Glutamatergic neuron (in vitro differentiated cells): ENCODE measurements at regions not wholly inside any gene's neighbourhood (a gene's known extent, or its start where the extent isn't known, plus 50 kb on each side); places are given as distances from the start of the nearest gene placed in this dataset.

Experiments used
- DNase-seq: peaks from one replicate; pipeline ENCODE4 v3.0.0; 2022
- H3K27ac Mint-ChIP-seq: one replicate; pipeline ENCODE4 v1.8.0; 2020; ENCODE audit warnings: mild to moderate bottlenecking, mixed read lengths, inconsistent platforms; ENCODE audit not compliant: unreplicated experiment
- H3K27me3 Mint-ChIP-seq: one replicate; pipeline ENCODE4 v1.8.0; 2020; ENCODE audit warnings: mild to moderate bottlenecking, moderate library complexity, mixed read lengths, inconsistent platforms; ENCODE audit not compliant: unreplicated experiment
- H3K36me3 Mint-ChIP-seq: one replicate; pipeline ENCODE4 v1.8.0; 2020; ENCODE audit warnings: mild to moderate bottlenecking, mixed read lengths, inconsistent platforms; ENCODE audit not compliant: unreplicated experiment
- H3K4me1 Mint-ChIP-seq: one replicate; pipeline ENCODE4 v1.8.0; 2020; ENCODE audit warnings: mild to moderate bottlenecking, low read depth, mixed read lengths, inconsistent platforms; ENCODE audit not compliant: unreplicated experiment
- H3K4me3 Mint-ChIP-seq: one replicate; pipeline ENCODE4 v1.8.0; 2020; ENCODE audit warnings: mild to moderate bottlenecking, mixed read lengths, inconsistent platforms; ENCODE audit not compliant: unreplicated experiment
- H3K9me3 Mint-ChIP-seq: one replicate; pipeline ENCODE4 v1.8.0; 2020; ENCODE audit warnings: mild to moderate bottlenecking, moderate library complexity, mixed read lengths, inconsistent platforms; ENCODE audit not compliant: unreplicated experiment
- CTCF ChIP-seq: fragments of 200-600 bp; sonication (generic); IDR thresholded peaks from one replicate; pipeline ENCODE4 v1.5.0; 2021; ENCODE audit not compliant: partially characterized antibody, unreplicated experiment

GRCh38 chr1:213905344-213905743 is 82.4 kb upstream of the PROX1 start:
- H3K27me3 Mint-ChIP-seq, result peaks cover 2% of the 10 kb centered on the region
- H3K4me1 Mint-ChIP-seq, result no peaks in the 10 kb centered on the region
- H3K36me3 Mint-ChIP-seq, result no peaks in the 10 kb centered on the region
- peaks cover 1% of the 10 kb centered on the region for H3K9me3 Mint-ChIP-seq
- no peak overlapping the region for H3K27ac Mint-ChIP-seq
- no peak for DNase-seq
- no peak overlapping the region for H3K4me3 Mint-ChIP-seq
- TF ChIP-seq CTCF, result no peak

- Mint-ChIP-seq H3K27ac (no peak overlapping the region), H3K36me3 (no peaks in the 10 kb centered on the region), H3K27me3 (peaks cover 2% of the 10 kb centered on the region), H3K4me1 (no peaks in the 10 kb centered on the region), H3K4me3 (no peak overlapping the region), H3K9me3 (peaks cover 1% of the 10 kb centered on the region)
- no peak for DNase-seq
- no peak for TF ChIP-seq CTCF
These were observed 79.3 kb upstream of the PROX1 start for GRCh38 chr1:213908521-213908920.

- H3K4me3 Mint-ChIP-seq, result peak overlapping the region; percentile 8
- peaks cover 13% of the 10 kb centered on the region for H3K4me1 Mint-ChIP-seq
- peaks cover 10% of the 10 kb centered on the region for H3K27me3 Mint-ChIP-seq
- no peaks in the 10 kb centered on the region for H3K36me3 Mint-ChIP-seq
- peak overlapping the region; percentile 54 for H3K27ac Mint-ChIP-seq
- DNase-seq, result peak; percentile 40
- no peak for TF ChIP-seq CTCF
- H3K9me3 Mint-ChIP-seq, result peaks cover 11% of the 10 kb centered on the region
These were observed 73.4 kb upstream of the PROX1 start for GRCh38 chr1:213914392-213914791.

GRCh38 chr1:213921311-213921710 is 66.5 kb upstream of the PROX1 start:
- H3K36me3 Mint-ChIP-seq, result peaks cover 8% of the 10 kb centered on the region
- no peak for DNase-seq
- no peak for TF ChIP-seq CTCF
- no peaks in the 10 kb centered on the region for H3K4me1 Mint-ChIP-seq
- no peak overlapping the region for H3K4me3 Mint-ChIP-seq
- no peak overlapping the region for H3K27ac Mint-ChIP-seq
- no peaks in the 10 kb centered on the region for H3K9me3 Mint-ChIP-seq
- H3K27me3 Mint-ChIP-seq, result no peaks in the 10 kb centered on the region

- Mint-ChIP-seq H3K27me3 (no peaks in the 10 kb centered on the region), H3K27ac (no peak overlapping the region), H3K4me1 (no peaks in the 10 kb centered on the region), H3K36me3 (peaks cover 8% of the 10 kb centered on the region), H3K4me3 (no peak overlapping the region), H3K9me3 (no peaks in the 10 kb centered on the region)
- no peak for TF ChIP-seq CTCF
- DNase-seq, result no peak
These were observed 66.1 kb upstream of the PROX1 start for GRCh38 chr1:213921712-213922111.
